ENCODE measurements at regions not wholly inside any gene's neighbourhood (a gene's known extent, or its start where the extent isn't known, plus 50 kb on each side); places are given as distances from the start of the nearest gene placed in this dataset.

DNA sequence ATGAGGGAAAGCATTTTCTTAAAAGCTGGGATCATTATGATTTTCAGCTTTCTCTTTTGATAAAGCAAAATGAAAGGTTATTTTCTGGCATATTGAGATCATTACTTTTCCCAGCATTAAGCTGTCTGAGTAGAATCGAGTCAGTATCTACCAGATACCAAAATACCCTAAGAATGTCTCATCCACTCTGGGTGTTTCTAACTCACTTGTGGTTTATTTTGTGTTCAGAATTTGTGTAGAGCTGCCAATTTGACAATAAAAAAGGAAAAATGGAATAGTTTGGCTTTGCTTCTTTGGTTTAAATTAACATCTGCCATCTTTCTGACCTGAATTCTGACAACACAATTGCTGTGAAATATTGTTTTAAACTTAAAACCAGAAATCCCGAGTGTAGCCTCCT is 438.7 kb upstream of the ARGLU1 start:
- TF ChIP-seq, protein P1, sequence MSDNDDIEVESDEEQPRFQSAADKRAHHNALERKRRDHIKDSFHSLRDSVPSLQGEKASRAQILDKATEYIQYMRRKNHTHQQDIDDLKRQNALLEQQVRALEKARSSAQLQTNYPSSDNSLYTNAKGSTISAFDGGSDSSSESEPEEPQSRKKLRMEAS (IDR thresholded peaks at IDR 0.05; ENCODE audit: insufficient read depth, insufficient read length) = no peak
- TF ChIP-seq, protein P2, sequence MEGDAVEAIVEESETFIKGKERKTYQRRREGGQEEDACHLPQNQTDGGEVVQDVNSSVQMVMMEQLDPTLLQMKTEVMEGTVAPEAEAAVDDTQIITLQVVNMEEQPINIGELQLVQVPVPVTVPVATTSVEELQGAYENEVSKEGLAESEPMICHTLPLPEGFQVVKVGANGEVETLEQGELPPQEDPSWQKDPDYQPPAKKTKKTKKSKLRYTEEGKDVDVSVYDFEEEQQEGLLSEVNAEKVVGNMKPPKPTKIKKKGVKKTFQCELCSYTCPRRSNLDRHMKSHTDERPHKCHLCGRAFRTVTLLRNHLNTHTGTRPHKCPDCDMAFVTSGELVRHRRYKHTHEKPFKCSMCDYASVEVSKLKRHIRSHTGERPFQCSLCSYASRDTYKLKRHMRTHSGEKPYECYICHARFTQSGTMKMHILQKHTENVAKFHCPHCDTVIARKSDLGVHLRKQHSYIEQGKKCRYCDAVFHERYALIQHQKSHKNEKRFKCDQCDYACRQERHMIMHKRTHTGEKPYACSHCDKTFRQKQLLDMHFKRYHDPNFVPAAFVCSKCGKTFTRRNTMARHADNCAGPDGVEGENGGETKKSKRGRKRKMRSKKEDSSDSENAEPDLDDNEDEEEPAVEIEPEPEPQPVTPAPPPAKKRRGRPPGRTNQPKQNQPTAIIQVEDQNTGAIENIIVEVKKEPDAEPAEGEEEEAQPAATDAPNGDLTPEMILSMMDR (IDR thresholded peaks at IDR 0.05; ENCODE audit: extremely low read depth in 1 of 2, insufficient read depth in 1 of 2, low read depth in 1 of 2, low read length in 2 of 2) = no peak
- no peak for TF ChIP-seq POLR2AphosphoS5 (IDR thresholded peaks at IDR 0.05; ENCODE audit: insufficient read depth, low read depth, low read length)
